Putamen (tissue), 1 donor: ENCODE measurements at regions not wholly inside any gene's neighbourhood (a gene's known extent, or its start where the extent isn't known, plus 50 kb on each side); places are given as distances from the start of the nearest gene placed in this dataset.
"Not testable (repeated sequence)": the region's sequence is repeated elsewhere in the genome, so short reads cannot be mapped to it uniquely, and the experiment has no call there.

ENCODE experiments used
- DNase-seq: peaks from one replicate; pipeline ENCODE4 v3.0.0-alpha.2; 2016; ENCODE audit warnings: low spot score

DNA sequence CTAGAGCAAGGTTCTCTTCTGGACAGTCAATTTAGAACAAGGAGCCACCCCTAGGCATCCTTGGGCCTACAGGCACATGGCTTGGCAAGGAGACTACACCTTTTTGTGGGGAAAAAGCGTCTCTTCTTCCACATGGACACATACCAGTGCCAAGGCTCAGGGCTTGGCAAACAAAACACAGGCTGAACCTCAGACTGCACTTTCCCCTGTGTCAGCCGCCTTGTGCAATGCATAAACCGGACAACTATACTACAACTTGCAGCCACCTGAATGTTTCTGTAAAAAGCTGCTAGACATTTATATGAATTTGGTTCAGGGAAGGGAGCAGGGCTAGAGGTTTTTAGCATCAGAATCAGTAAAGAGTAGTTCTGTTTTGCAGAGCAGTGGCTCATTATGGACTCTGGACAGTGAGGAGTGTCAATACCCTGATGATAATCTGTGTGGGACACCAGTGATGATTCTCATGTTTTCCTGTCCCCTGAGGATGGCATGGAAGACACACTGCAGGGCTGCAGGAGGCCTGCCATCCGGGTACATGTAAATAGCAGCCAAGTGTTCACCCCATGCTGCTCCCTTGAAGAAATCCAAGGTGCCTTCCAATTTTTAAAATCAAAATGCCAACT lies 118.9 kb downstream of the GATA3 start:
- no peak for DNase-seq

DNA sequence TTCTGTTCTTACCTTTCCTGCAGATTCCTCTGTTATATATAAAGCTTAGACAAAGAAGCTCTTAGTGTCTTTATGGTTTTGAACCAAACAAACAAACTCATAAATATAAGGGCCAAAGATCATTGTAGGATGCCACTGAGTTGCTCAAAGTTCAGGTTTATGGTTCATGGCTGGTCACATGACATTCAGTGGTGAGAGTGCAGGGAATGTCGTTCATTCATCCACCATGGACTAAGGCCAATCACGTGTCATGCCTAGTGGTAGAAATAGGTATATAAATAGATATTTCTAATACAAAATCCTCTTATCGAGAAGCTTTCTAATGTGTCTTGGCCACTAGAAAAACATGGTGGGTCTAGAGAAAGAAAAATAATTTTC lies 119.4 kb downstream of the GATA3 start:
- no peak for DNase-seq

DNA sequence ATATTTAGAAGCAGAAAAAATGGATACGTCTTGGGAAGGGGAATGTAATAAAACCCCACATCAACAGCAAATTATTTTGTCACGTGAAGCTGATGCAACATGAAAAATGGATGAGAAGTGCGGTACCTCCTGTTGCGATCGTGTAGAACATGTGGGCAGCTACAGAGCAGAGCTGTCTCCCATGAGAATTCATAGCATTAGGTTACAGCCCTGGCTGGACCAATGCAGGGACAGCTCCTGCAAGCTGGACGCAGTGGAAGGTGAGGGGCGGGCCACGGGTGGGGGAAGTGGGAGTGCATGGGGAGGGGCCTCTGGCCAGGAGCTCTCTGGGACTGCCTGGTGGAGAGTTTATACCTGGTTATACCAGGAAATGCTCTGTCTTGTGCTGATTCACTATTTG lies 120.3 kb downstream of the GATA3 start:
- DNase-seq: no peak

- not testable (repeated sequence) for DNase-seq
These were observed 123.0 kb downstream of the GATA3 start for GRCh38 chr10:8177526-8177925.

- DNase-seq: not testable (repeated sequence)
These were observed 125.3 kb downstream of the GATA3 start for GRCh38 chr10:8179773-8180172.

DNA sequence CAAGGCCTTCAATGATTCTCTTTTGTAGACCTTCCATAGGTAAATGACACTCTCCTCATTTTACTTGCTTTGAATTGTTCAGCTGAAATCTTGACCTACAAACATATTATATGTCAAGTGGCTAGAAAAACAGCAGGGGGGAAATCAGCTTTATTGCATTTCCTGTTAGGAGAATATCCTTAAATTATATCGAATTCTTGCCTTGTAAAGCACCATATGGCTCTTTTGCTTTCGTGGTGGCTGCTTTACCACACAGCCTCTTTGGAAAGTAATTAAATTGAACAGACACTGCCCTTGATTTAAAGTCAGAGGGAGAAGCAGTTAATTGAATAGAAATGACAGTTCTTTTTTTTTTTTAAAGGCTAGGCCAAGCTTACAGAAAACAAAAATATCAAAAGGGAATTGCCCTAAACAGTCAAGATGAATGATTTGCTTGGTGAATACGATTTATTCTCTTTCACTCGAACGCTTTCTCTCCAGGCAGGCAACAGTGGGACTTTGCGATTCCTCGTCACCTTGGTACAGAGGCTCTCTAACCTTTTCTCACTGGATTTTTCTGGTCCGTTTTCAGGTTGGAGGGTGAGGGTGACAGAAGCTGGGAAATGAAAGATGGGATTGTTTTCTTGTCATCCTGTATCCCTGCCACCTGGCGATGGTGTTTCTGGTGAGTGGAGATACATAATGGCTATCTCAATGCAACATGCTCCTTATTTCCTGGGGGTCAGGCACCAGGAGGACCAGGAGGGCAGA lies 126.0 kb downstream of the GATA3 start:
- DNase-seq: no peak

GRCh38 chr10:8181496-8182157 lies 127.1 kb downstream of the GATA3 start:
- DNase-seq: no peak

- no peak for DNase-seq
These were observed 128.3 kb downstream of the GATA3 start for GRCh38 chr10:8182806-8183205.

DNA sequence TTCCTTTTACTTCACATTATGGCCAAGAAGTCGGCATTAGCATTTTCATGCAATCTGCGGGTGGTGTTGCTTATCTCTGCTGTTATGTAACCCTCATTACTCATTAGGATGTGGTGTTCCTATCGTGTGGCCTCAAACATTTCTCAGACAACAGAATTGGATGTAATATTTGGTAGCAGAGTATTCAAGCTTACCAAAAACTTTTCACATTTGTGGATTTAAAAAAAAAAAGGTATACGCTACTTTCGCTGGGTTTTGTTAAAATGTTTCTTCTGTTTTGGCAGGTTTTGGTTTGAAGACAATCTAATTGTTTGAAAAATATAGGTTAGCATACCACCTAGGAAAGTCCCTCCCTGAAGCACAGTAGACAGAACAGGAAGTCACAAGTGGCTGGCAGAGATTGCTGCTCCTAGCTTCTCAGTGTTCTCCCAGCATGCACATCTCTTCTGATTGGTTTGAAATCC lies 128.8 kb downstream of the GATA3 start:
- no peak for DNase-seq

DNA sequence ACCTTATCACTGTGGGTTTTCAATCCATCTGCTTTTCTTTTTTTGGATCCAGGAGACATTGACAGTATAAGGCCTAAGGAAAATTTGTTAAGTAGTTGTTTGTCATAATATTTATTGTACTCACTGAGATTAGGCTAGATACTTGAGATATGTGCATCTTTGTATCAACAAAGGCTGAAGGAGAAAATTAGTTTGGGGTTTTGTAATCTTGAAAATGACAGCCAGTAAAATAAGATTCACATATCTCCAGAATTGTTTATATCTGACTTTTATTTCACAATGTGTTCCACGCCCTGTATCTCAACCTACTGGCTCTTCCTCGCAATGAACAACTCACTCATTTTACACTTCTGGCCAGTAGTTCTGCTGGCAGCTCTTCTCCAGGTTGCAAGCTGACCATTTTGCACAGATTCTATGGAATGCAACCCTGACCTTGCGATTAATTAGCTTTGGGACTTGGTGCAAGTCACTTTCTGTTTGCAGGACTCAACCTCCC lies 132.7 kb downstream of the GATA3 start:
- DNase-seq: no peak

DNA sequence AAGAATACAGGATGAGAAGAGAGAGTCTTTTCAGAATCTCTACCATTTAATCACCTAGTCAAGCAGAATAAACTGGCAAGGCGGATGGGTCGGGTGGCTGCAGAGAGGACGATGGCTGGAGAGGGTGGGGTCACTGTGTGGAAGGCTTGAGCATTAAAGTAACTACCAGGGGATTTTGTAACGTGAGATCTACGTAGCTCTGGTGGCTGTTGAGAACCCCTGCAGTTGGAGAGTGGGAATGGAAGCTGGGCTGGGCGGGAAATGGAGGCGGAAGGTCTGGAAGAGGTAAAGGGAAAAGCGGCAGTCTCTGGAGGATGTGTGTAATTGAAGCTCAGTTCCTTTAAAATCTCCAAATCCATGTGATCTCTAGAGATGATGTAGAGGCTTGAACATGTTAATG lies 135.0 kb downstream of the GATA3 start:
- no peak for DNase-seq

DNA sequence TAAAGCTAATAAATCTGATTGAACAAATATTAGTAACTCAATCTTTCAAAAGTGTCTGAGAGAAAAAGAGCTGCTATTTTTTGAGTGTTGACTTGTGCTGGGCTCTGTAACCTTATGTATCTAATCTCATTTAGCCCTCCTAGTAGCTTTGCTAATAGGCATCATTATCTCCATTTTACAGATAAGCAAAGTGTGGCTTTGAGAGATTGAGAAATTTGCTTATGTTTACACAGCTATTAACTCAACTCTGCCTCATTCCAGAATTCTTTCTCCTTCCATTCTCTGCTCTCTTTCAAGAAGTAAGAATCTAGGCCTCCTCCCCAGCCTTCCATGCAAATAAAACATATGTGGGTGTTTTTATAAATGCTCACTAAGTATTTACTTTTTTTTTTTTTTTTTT lies 137.8 kb downstream of the GATA3 start:
- DNase-seq: no peak

GRCh38 chr10:8193546-8193945 lies 139.1 kb downstream of the GATA3 start:
- DNase-seq: no peak

DNA sequence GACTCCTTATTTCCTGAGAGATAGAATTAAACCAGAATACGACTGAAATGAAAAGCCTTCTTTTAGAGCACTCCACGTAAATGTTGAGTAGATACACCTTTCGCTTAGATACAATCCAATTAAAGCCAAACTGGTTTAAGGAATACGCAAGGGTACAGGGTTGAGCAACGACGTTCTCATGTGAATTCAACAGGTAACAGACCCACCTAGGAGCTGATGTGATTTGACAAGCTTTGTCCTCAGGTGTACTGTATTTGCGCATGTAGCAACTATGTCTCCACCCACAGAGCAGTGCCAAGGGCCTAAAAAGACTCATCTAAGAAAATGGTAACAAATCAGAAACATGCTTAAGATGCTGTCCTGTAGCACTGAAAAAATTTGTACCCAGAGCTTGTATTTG lies 139.6 kb downstream of the GATA3 start:
- DNase-seq: no peak

DNA sequence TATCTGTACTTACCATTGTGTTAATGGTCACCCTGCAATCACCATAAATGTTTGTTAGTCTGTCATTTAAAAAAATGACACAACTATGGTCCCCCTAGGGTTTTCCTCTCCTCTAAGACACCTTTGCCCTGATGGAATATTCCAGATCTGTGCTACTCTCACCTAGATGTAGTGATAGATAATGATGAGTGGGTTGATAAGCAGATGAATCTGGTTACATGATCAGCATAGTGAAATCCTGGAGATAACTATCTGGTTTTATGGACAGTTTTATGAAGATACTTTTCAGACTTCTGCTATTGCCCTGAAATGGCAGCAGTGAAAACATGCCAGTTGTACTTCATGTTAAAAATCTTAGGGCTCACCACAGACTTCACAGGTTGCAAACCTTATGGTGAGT lies 152.4 kb downstream of the GATA3 start:
- no peak for DNase-seq

DNA sequence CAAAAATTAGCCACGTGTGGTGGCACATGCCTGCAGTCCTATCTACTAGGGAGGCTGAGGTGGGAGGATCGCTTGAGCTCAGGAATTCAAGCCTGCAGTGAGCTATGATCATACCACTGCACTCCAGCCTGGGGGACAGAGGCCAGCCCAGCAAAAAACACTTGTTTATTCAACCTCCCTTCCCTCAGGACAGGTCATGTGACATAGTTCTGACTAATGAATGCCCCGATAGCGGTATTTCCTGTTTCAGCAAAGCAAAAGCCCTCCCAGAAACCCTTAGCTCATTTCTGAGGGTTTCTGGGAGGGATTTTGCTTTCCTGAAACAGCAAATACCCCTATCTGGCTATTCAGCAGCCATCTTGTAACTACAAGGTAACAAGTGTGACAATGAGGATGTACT lies 157.1 kb downstream of the GATA3 start:
- no peak for DNase-seq

DNA sequence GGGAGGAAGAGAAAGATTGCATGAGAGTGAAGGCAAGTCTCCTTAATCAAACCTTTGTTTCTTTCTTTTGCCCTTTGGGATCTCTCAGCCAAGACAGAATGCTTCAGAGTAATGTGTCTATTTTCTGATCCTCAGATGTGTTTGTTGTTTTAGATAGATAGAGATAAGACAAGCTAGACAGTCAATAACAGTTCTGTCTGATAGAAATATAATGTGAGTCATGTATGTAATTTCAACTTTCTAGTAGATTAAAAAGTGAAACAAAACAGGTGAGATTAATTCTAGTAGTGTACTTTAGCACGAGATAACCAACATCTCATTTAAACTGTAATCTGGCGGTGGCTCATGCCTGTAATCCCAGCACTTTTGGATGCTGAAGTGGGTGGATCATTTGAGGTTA lies 159.2 kb downstream of the GATA3 start:
- no peak for DNase-seq

- DNase-seq: no peak
These were observed 160.1 kb downstream of the GATA3 start for GRCh38 chr10:8214587-8214986.

DNA sequence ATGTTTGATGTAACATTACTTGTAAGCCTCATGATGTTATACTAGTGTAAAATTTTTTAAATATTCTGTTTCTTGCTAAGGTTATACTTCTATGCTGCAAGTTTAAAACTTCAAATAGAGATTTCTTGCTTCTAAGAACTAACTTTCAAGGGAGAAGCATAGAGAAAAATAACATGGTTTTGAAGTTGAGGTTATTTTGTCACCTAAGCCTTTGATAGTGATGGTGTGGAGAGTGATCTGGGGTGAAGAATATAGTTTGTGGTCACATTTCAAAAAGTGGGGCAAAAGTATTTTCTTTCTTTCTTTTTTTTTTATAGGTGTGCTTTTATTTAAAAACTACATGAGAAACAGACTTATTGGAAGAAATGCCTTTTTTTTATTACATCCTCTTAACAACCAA lies 162.4 kb downstream of the GATA3 start:
- no peak for DNase-seq

DNA sequence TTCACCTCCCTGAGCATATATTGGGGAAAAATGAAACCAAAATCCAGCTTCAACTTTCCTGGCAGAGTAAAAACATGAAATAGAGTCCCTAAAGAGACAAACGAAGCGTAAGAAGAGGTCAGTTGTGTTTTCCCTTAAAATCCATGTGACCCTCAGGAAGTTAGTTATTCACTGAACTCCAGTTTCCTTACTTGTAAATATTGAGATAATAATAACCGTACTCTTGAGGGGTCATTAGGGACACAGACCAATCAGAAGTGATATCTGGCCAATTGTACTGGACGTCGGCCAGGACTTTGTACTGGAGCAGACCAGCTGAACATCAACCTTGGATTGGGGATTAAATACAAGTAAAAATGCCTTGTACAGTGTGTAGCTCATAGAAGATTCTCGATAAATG lies 167.0 kb downstream of the GATA3 start:
- no peak for DNase-seq

DNA sequence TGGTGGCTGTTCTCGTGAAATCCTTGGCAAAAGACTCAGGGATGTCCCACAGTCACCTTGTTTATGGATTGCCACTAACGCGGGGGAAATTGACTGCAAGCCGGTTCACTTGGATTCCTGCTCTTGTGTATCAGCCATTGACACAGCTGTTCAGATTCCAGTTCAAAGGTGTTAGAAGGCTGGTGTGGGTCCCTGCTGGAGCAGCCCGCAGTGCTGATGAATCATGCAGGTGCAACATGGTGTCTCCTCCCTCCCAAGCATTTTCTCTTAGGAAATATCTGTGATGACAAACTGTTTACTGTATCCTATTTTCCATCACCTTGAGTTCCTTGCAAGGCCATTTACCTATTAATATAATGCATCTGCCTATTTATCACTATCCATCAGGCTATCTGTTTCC lies 170.1 kb downstream of the GATA3 start:
- no peak for DNase-seq

DNA sequence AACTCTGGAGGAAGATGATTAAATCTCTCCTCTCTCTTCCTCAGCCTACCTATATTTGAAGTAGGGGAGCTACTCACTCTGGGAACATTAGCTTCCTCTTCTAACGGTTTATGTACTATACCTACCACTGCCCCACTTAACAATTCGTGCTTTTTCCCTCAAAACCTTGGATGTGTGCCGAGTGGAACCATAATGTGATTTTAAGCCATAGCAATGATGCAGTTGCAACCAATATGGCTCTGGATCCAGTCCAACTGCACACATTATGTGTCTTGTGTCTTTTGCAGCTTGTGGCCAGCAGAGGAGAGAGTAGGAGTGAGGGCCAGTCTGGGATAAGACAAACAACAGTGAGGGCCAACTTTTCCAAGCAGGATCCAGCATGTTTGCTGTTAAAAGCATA lies 170.7 kb downstream of the GATA3 start:
- DNase-seq: no peak

DNA sequence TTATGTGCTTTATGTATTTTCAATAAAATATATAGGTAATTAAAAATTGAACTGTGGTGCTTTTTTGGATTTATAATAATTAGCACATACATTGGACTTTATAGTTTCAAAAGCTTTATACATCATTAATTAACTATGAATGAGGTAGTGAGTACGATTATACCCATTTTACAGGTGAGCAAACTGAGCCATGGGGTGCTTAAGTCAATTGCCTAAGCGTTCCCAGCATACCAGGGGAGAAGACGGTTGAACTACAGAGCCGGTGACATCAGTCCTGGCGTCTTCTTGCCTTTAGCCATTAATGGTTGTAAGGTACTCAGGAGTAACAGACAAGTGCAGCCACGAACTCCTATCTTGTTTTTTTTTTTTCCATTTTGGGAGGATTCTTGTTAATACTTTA lies 172.8 kb downstream of the GATA3 start:
- DNase-seq: no peak
